ENCODE measurements at regions not wholly inside any gene's neighbourhood (a gene's known extent, or its start where the extent isn't known, plus 50 kb on each side); places are given as distances from the start of the nearest gene placed in this dataset.
"Not testable (repeated sequence)": the region's sequence is repeated elsewhere in the genome, so short reads cannot be mapped to it uniquely, and the experiment has no call there.

DNA sequence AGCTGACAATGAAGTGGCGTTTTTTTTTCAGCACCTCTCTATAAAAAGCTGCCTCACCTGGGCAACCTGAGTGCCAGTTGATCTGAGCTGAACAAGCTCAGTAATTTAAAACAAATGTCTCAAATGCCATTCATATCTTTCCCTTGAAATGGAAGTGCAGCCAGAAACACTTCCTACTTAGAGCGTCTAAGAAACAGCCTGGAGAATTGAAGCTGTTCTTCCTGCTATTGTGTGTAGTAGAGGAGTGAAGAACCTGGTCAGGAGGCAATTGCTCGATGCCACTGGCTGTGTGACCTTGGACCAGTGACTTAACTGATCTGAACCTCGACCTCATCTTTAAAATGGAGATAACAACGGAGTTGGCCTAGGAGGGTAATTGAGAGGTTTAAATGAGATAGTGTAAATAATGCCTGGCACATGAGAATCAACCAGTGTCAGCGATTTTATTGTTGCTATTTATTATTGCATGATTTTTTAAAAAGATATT, 95.4 kb upstream of the FOXQ1 start:
- FAIRE-seq (no peak), DNase-seq (ENCODE audit: insufficient read length, low spot score) (no peak)
- TF ChIP-seq, protein P1, sequence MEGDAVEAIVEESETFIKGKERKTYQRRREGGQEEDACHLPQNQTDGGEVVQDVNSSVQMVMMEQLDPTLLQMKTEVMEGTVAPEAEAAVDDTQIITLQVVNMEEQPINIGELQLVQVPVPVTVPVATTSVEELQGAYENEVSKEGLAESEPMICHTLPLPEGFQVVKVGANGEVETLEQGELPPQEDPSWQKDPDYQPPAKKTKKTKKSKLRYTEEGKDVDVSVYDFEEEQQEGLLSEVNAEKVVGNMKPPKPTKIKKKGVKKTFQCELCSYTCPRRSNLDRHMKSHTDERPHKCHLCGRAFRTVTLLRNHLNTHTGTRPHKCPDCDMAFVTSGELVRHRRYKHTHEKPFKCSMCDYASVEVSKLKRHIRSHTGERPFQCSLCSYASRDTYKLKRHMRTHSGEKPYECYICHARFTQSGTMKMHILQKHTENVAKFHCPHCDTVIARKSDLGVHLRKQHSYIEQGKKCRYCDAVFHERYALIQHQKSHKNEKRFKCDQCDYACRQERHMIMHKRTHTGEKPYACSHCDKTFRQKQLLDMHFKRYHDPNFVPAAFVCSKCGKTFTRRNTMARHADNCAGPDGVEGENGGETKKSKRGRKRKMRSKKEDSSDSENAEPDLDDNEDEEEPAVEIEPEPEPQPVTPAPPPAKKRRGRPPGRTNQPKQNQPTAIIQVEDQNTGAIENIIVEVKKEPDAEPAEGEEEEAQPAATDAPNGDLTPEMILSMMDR (IDR thresholded peaks at IDR 0.05; ENCODE audit: insufficient read depth, missing control alignments) = no peak

DNA sequence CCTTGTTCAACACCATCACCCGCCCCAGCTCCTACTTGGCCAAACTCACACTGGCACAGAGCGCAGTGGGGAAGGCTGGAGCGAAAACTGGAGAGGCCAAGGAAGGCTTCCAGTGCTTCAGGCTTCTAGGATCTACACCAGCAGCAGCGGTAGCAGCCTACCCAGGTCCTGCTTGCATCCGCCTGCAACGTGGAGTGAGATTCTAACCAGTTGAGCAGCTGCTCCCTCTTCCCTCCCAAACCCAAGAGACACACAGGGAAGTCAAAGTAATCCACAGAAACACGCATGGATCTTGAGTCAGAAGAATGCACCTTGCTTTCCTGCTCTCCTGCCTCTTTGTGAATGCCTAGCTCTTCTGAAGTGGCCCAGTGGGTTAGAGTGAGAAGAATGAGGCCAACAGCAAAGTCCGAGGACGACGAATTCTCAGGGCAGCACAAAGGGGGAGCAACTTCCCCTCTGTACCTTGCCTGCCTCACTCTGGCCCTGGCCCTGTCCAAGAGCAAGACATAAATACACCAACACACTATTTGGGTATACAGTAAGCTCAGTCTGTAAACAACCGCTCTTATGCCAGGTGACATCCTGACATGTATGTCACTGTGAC, 95.9 kb upstream of the FOXQ1 start:
- DNase-seq (ENCODE audit: insufficient read length, low spot score) = no peak
- TF ChIP-seq, protein P1 (IDR thresholded peaks at IDR 0.05; ENCODE audit: insufficient read depth, missing control alignments) = no peak
- no peak for FAIRE-seq

DNA sequence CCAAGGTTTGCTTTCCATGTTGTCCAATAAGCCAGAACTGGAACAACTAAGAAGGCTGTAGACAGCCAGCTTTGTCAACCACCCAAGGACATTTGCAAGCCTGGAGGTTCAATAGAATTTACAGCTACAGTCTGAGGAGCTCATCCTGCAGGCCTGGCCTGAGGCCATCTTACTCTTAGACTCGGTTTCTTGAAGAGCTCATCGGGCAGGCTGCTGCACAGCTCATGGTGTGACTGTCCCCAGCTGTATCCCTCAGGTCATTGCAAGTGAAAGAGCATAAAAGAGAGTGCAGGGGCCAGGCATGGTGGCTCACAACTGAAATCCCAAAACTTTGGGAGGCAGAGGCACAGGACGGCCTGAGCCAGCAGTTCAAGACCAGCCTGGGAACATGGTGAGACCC, 96.9 kb upstream of the FOXQ1 start:
- DNase-seq (ENCODE audit: insufficient read length, low spot score) = no peak
- no peak for FAIRE-seq
- TF ChIP-seq, protein P1 (IDR thresholded peaks at IDR 0.05; ENCODE audit: insufficient read depth, missing control alignments) = no peak

DNA sequence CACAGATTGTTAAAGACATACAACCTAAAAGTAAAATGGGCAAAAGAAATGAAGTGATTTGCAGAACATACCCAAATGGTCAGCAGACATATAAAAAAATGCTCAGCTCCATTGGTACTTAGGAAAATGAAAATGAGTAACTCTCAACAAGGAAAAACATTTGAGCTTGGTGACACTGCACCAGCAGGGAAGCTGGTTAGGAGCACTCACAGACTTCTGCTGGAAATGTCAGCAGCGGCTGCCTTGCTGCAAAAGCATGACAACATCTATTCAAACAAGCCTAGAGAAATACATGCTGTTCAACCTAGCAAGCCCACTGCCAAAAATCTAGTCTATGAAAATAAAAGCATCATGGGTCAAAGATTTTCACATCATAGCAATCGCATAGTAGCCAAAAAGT, 99.0 kb upstream of the FOXQ1 start:
- no peak for DNase-seq (ENCODE audit: insufficient read length, low spot score)
- no peak for FAIRE-seq
- TF ChIP-seq, protein P1 (IDR thresholded peaks at IDR 0.05; ENCODE audit: insufficient read depth, missing control alignments) = no peak

DNA sequence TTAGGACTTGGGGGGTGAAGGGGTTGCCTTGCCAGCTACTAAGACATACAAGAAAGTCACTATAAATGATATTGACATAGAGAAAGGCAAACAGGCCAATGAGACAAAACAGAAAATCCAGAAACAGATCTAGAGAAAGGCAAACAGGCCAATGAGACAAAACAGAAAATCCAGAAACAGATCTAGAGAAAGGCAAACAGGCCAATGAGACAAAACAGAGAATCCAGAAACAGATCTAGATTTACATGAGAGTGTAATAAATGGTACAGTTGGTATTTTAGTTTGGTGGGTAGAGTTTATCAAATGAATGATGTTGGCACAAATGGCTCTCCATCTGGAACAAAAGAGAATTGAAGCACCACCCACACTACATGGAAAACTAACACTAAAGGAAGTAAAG, 99.8 kb upstream of the FOXQ1 start:
- FAIRE-seq; DNase-seq (ENCODE audit: insufficient read length, low spot score): not testable (repeated sequence)

DNA sequence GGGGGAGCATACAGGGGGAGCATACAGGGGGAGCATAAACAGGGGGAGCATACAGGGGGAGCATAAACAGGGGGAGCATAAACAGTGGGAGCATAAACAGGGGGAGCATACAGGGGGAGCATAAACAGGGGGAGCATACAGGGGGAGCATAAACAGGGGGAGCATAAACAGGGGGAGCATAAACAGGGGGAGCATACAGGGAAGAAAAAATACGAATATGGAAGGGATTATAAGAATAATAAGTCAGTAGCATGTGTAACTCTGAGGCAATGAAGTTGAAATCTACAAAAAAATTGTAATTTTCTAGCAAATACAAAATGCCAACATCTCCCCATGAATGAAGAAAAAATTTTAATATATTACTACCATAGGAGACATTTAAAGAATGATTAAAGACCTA, 101.3 kb upstream of the FOXQ1 start:
- FAIRE-seq; DNase-seq (ENCODE audit: insufficient read length, low spot score): not testable (repeated sequence)

GRCh38 chr6:1208876-1209275, 103.0 kb upstream of the FOXQ1 start:
- no peak for FAIRE-seq
- DNase-seq (ENCODE audit: insufficient read length, low spot score) = no peak
- TF ChIP-seq, protein P1 (IDR thresholded peaks at IDR 0.05; ENCODE audit: insufficient read depth, missing control alignments) = no peak

DNA sequence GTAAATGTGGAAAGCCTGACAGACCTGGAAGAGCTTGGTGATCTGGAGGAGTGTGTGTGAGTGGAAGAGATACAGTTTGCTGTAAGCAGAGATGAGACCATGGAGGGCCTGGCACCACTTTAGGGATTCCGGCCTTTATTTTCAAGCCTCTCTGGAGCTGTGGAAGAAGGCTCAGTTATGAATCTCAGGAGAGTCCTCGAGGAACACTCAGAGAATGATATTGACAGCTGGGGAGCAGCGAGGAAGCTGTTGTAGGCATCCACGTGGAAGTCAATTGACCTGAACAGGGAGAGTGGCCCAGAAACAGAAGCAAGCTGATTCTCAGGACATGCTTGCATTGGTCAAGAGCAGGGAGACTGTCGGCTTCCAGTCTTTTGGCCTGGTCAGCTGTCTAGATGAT, 108.4 kb upstream of the FOXQ1 start:
- TF ChIP-seq, protein P1 (IDR thresholded peaks at IDR 0.05; ENCODE audit: insufficient read depth, missing control alignments) = no peak
- no peak for DNase-seq (ENCODE audit: insufficient read length, low spot score)
- no peak for FAIRE-seq
